ENCODE measurements at regions not wholly inside any gene's neighbourhood (a gene's known extent, or its start where the extent isn't known, plus 50 kb on each side); places are given as distances from the start of the nearest gene placed in this dataset.

GRCh38 chr14:47988175-47988574, 312.8 kb upstream of the MDGA2 start:
- 88 to 90% methylated on average over 2 of the region's 2 CpGs for whole genome bisulfite sequencing, 2 donors
- no peaks in the 10 kb centered on the region for H3K9me3 ChIP-seq
- TF ChIP-seq, protein P1, sequence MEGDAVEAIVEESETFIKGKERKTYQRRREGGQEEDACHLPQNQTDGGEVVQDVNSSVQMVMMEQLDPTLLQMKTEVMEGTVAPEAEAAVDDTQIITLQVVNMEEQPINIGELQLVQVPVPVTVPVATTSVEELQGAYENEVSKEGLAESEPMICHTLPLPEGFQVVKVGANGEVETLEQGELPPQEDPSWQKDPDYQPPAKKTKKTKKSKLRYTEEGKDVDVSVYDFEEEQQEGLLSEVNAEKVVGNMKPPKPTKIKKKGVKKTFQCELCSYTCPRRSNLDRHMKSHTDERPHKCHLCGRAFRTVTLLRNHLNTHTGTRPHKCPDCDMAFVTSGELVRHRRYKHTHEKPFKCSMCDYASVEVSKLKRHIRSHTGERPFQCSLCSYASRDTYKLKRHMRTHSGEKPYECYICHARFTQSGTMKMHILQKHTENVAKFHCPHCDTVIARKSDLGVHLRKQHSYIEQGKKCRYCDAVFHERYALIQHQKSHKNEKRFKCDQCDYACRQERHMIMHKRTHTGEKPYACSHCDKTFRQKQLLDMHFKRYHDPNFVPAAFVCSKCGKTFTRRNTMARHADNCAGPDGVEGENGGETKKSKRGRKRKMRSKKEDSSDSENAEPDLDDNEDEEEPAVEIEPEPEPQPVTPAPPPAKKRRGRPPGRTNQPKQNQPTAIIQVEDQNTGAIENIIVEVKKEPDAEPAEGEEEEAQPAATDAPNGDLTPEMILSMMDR (IDR thresholded peaks at IDR 0.05), result no peak
- no peak for TF ChIP-seq POLR2A (IDR thresholded peaks at IDR 0.05)
- TF ChIP-seq POLR2AphosphoS5 (IDR thresholded peaks at IDR 0.05), result no peak
- no peak for TF ChIP-seq EP300 (IDR thresholded peaks at IDR 0.05)
- H3K4me1 ChIP-seq, result no peaks in the 10 kb centered on the region
- H3K27me3 ChIP-seq, result no peaks in the 10 kb centered on the region
- no peak overlapping the region for H3K27ac ChIP-seq
- no peak overlapping the region for H3K4me3 ChIP-seq
- no peak for ATAC-seq (ENCODE audit: low FRiP score in 2 of 2)
- H3K36me3 ChIP-seq, result no peaks in the 10 kb centered on the region
- DNase-seq, result no peak

- Histone ChIP-seq H3K36me3 (no peaks in the 10 kb centered on the region), H3K27me3 (no peaks in the 10 kb centered on the region), H3K4me3 (no peak overlapping the region), H3K4me1 (no peaks in the 10 kb centered on the region), H3K27ac (no peak overlapping the region), H3K9me3 (no peaks in the 10 kb centered on the region)
- TF ChIP-seq EP300 (IDR thresholded peaks at IDR 0.05), result no peak
- no peak for TF ChIP-seq POLR2AphosphoS5 (IDR thresholded peaks at IDR 0.05)
- no peak for TF ChIP-seq POLR2A (IDR thresholded peaks at IDR 0.05)
- TF ChIP-seq, protein P1 (IDR thresholded peaks at IDR 0.05), result no peak
- no peak for DNase-seq
- no peak for ATAC-seq (ENCODE audit: low FRiP score in 2 of 2)
These were observed 303.5 kb upstream of the MDGA2 start for GRCh38 chr14:47978871-47979270.

- TF ChIP-seq POLR2AphosphoS5 (IDR thresholded peaks at IDR 0.05) (no peak), EP300 (IDR thresholded peaks at IDR 0.05) (no peak), POLR2A (IDR thresholded peaks at IDR 0.05) (no peak)
- TF ChIP-seq, protein P1 (IDR thresholded peaks at IDR 0.05), result no peak
- Histone ChIP-seq H3K36me3 (no peaks in the 10 kb centered on the region), H3K27me3 (no peaks in the 10 kb centered on the region), H3K27ac (no peak overlapping the region), H3K4me3 (no peak overlapping the region), H3K4me1 (no peaks in the 10 kb centered on the region), H3K9me3 (no peaks in the 10 kb centered on the region)
- no peak for DNase-seq
- 85 to 86% methylated on average over 2 of the region's 2 CpGs for WGBS, 2 donors
- ATAC-seq (ENCODE audit: low FRiP score in 2 of 2), result no peak
These were observed 300.7 kb upstream of the MDGA2 start for GRCh38 chr14:47976139-47976538.

DNA sequence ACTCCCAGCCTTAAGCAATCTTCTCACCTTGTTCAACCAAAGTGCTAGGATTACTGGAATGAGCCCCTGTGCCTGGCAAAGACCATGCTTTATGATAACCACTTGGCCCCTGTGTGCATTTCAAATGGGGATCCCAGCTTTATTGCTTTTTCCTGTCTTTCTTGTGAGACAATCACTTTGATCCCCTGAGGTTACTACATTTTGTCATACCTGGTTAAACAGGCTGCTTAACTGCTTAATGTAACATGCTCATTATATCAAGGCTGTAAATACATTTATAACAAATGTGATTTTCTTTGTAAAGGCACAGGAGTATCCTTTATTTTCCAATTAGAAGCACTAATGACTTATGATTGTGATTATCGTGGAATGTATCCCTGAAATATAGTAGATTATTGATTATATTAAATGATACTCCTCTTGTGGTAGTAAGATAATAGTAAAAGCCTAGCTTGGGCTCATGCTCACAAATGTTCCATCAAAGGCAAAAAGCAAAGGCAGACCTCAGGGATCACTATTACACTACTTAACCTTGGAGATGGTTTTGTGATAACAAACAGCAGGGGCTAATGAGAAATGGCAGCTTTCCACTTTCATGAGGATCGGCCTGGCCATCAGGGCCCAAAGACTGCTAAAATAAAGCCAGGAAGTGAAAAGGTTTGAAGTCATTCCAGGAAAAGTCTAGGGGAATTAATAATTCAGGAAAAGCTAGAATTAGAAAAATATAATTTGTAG, 290.8 kb upstream of the MDGA2 start:
- TF ChIP-seq POLR2AphosphoS5 (IDR thresholded peaks at IDR 0.05) (no peak), POLR2A (IDR thresholded peaks at IDR 0.05) (no peak), EP300 (IDR thresholded peaks at IDR 0.05) (no peak)
- TF ChIP-seq, protein P1 (IDR thresholded peaks at IDR 0.05), result no peak
- H3K36me3 ChIP-seq, result no peaks in the 10 kb centered on the region
- H3K27me3 ChIP-seq, result no peaks in the 10 kb centered on the region
- no peak overlapping the region for H3K27ac ChIP-seq
- H3K4me1 ChIP-seq, result no peaks in the 10 kb centered on the region
- H3K4me3 ChIP-seq, result no peak overlapping the region
- ATAC-seq (ENCODE audit: low FRiP score in 2 of 2), result no peak
- 75 to 77% methylated on average over 2 of the region's 2 CpGs for WGBS, 2 donors
- no peaks in the 10 kb centered on the region for H3K9me3 ChIP-seq
- no peak for DNase-seq

GRCh38 chr14:47961634-47962033, 286.2 kb upstream of the MDGA2 start:
- WGBS, 2 donors, result 81 to 85% methylated on average over 3 of the region's 3 CpGs
- ATAC-seq (ENCODE audit: low FRiP score in 2 of 2) (no peak), DNase-seq (no peak)
- TF ChIP-seq POLR2AphosphoS5 (IDR thresholded peaks at IDR 0.05) (no peak), POLR2A (IDR thresholded peaks at IDR 0.05) (no peak), EP300 (IDR thresholded peaks at IDR 0.05) (no peak)
- TF ChIP-seq, protein P1 (IDR thresholded peaks at IDR 0.05), result no peak
- H3K4me3 ChIP-seq, result no peak overlapping the region
- H3K27me3 ChIP-seq, result no peaks in the 10 kb centered on the region
- H3K9me3 ChIP-seq, result no peaks in the 10 kb centered on the region
- no peaks in the 10 kb centered on the region for H3K4me1 ChIP-seq
- H3K36me3 ChIP-seq, result no peaks in the 10 kb centered on the region
- H3K27ac ChIP-seq, result no peak overlapping the region

All from upper lobe of left lung (tissue), 6 donors.